Jurkat, Clone E6-1 (cell line): ENCODE measurements at regions not wholly inside any gene's neighbourhood (a gene's known extent, or its start where the extent isn't known, plus 50 kb on each side); places are given as distances from the start of the nearest gene placed in this dataset.
"Not testable (repeated sequence)": the region's sequence is repeated elsewhere in the genome, so short reads cannot be mapped to it uniquely, and the experiment has no call there.

Experiments
- DNase-seq: peaks from one replicate; pipeline ENCODE4 v3.0.0-alpha.2; 2011; ENCODE audit warnings: low read depth, low spot score
- H3K4me3 ChIP-seq: 2 replicates; pipeline ENCODE4 v1.5.1; 2011; ENCODE audit warnings: mild to moderate bottlenecking, low read length, control low read depth, moderate library complexity

DNA sequence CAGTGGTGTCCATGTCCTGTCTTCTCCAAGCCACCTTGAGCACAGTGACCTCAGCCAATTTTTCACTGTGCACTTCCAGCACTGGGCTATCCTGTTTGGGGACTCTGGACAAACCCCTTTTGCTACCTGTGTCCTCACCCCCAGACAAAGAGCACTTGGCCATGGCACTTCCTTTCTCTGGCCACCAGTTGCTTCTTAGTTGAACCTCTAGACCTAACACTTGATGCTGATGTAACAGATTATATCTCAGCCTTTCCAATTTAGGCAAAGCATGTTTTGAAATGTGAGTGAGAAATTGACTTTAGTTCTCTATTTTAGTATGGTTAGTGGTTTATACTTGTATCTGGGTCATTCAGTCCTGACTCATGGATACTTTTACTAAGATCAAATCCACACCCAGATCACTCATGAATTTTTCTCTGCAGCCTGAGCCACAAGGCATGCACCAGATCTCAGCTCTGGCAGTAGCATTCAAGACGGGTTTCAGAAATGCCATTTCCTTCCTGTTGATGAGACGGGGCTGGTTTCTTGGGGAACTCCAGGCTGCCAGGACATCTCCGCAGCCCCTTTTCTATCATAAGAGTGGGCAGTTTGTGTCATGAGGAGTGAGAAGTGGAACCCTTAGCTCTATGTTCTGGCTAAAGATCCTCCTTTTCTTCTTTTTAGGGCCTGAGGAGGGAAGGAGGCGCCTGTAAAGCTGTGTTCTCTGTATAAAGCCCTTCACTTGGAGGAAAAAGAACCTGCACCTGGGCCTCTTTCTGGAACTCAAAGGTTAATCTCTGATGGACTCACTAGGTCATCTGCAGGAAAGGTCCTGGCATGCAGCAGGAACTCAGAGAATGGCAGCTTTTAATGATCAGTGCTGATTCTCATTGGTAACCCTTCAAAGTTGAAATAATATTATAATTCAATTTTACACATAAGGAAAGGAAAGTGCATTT is 185.6 kb upstream of the TENM4 start:
- DNase-seq: no peak

DNA sequence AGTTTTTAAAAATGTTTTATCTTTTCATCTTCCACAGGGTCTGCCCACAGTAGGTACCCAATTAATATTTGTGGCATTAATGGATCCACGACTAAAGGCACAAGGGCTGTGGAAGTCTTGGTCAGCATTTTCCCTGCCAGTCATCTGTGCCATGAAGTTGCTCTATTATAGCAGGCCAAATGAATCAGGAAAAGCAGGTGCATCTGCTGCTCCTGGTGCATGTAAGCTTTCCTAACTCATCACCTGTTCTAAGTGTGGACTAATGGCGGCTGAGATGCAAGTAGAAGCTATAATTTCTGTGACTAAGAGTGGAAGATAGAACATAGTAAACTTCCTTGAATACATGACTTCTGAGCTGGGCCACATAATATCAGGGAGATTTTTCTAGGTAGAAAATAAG is 182.5 kb upstream of the TENM4 start:
- no peak for DNase-seq
- no peak overlapping the region for H3K4me3 ChIP-seq

More for the DNA sequence above, 185.6 kb upstream of the TENM4 start:
- no peak overlapping the region for H3K4me3 ChIP-seq

DNA sequence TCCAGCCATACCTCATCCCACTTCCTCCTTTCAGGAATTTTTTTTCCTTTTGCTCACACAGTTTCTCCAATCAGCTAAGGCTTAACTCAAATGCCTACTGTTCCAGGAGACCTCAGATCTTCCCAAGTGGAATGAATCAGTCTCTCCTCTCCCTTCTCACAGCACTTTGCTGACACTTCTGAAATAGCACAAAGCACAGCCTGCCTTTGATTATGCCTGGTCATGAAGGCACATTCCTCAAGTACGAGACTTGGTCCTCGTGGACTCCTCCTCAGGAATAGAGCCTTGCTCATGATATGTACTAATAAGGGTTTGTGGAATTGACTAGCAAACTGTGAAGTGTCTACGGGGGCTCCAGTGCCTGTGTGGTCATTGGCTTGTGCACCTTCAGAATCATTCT is 176.7 kb upstream of the TENM4 start:
- H3K4me3 ChIP-seq: no peak overlapping the region

DNA sequence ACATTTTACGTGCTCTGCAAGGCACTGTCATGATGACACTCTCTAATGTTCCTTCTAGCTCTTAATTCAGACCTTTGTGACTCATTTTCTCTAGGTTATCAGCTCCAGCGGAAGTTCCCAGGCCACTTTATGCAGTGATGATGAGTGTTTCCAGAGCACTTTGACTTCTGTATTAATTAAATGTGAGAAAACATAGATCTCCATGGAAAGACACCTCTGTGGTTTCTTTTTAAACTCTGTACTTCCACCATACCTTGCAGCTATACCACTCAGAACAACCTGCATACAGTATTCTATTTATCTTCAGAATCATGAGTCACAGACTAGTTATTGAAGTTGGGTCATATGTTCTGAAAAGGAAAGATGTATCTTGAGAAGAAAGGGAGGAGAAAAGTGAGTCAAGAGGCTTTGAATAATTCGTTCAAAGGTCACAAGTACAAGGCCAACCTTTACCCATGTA is 175.6 kb upstream of the TENM4 start:
- no peak overlapping the region for H3K4me3 ChIP-seq
- no peak for DNase-seq

More for the DNA sequence above, 176.7 kb upstream of the TENM4 start:
- DNase-seq: no peak

DNA sequence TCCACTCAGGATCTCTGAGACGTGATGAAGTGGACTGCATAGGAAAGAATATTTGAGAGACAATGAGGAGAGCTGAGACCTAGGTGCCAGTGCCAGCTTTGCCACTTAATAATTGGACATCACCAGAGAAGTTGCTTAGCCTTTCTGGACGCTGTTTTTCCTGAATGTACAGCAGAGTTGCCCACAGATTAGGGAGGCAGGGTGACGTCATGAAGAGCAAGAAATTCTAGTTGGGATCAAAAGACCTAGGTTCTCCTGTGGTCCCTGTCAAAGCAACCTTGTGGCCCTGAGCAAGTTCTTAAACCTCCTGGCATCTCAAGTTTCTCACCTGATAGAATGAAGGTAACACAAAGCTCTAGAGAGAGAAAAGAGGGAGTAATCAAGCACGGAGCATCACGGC is 174.6 kb upstream of the TENM4 start:
- H3K4me3 ChIP-seq: no peak overlapping the region
- no peak for DNase-seq

DNA sequence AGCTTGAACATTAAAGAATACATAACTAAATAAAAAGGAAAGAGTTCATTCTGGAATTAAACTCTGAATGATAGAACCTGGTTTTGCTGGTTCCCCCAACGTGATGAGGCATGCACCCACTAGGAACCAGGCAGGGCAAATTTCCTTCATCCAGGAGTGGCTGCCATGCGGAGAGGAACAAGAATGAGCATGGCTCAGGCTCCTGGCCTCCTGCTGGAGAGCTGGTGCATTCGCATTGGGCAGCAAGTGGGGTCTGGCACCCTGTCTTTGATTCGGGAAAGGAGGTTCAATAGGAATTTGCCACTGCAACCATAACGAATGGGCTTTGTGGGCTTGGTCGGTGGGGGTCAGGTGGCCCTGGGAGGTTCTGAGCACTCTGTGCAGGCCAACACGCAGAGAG is 169.8 kb upstream of the TENM4 start:
- no peak for DNase-seq
- H3K4me3 ChIP-seq: no peak overlapping the region

DNA sequence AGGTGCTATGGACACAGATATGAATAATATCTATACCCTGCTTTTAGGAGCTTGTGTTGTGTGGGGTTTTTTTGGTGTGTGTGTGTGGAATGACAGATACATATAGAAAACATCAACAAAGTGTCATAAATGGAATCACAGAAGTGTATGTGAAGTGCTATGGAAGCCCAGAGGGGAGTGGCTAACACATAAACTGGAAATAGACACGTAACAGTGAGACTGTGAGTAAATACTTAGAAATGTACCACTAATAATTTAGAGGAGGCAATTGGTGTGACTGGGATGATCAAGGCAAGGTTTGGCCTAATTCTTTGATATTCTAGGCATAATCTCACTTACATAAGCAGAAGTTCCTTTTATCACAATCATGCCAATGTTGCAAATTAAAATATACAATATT is 169.3 kb upstream of the TENM4 start:
- no peak overlapping the region for H3K4me3 ChIP-seq
- DNase-seq: no peak

DNA sequence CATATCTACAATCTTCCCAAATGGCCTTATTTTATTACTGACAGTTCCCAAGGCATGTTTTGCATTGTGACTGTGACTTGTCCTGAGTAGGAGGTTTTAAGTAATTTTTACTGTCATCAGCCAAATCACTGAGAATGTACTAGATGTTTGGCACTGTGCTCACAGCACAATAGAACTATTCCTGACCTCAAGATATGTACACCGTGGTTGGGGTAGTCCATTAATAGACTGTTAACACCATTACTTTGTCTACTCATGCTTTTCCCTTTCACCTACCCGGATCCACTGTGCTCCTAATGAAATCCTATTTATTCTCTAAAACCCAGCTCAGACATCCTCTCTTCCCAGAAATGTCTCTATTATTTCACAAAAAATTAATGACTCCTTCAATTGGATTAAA is 168.7 kb upstream of the TENM4 start:
- H3K4me3 ChIP-seq: no peak overlapping the region
- DNase-seq: no peak

DNA sequence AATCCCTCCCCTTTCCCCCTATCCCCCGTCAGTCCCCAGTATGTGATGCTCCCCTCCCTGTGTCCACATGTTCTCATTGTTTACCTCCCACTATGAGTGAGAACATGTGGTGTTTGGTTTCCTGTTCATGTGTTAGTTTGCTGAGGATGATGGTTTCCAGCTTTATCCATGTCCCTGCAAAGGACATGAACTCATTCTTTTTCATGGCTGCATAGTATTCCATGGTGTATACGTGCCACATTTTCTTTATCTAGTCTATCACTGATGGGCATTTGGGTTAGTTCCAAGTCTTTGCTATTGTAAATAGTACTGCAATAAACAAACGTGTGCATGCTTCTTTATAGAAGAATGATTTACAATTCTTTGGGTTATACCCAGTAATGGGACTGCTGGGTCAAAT is 165.6 kb upstream of the TENM4 start:
- DNase-seq, H3K4me3 ChIP-seq: not testable (repeated sequence)

DNA sequence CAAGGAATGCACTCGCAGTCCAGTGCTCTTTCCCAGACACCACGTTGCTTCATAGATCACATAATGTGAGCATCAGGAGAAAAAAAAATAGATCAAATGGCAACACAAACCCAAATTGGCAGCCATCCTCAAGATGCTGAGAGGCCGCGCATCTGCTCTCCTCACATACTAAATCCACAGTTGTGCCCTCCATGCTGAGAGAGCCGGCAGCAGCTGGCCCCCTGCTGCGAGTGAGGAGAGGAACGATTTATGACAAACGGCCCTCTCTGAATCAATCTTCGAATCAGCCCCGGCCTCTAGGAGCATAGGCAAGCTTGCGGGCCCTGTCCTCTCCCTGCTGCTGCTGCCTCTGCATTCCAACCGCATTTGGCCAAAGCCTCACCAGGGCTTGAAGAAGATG is 159.9 kb upstream of the TENM4 start:
- no peak overlapping the region for H3K4me3 ChIP-seq
- DNase-seq: no peak

DNA sequence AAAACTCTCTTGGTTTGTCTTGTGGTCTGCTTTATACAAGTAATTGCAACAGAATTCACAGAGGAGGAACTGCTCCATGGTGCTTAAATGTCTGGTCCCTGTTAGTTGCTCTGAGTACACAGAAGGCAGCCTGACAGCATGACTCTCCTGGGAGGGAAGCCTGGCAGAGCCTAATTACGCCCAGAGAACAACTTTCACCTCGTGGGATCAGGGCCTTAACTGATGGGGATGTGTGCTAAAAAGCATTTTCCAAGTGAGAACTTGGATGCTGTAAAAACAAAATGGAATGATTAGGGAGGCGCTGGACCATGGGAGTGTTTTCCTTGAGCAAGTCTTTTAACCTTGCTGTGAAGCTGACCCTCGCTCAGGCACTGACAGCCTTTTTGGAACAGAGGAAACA is 154.0 kb upstream of the TENM4 start:
- DNase-seq: no peak
- no peak overlapping the region for H3K4me3 ChIP-seq

DNA sequence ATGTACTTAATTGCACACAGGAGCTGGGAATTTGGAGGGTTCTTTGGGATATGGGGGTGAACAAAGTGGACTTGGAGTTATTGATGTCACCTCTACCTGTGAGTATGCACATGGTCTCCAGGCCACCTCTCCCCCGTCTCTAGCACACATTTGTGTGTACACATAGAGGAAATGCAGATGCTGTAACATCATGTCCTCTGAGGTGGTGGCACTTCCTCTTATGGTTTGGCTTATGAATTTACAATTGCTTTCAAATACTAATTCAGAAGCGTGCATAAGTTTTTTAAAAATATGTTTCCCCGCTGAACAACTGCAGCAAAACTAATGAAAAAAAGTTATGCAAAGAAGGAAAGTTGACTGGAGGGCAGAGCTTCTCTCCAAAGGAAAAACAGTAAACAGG is 152.0 kb upstream of the TENM4 start:
- DNase-seq: no peak
- H3K4me3 ChIP-seq: no peak overlapping the region

DNA sequence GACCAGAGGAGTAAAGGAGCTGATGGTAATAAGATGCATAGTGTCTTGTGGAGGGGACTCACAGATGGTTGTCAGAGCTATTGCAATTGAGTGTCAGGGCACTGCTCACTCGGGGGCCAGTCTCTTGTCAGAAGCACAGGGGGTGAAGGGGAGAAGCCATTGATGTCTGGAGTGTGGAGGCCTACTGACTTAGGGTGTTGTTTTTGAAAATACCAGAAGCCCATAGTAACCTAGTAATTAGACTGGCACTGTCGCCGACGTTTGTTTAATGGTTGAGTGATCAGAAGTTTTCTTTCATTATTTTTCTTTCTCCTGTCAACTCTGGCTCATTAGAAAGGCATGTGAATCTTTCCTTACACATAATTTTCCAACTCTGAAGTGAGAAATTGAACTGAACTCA is 151.6 kb upstream of the TENM4 start:
- DNase-seq: no peak
- H3K4me3 ChIP-seq: no peak overlapping the region

DNA sequence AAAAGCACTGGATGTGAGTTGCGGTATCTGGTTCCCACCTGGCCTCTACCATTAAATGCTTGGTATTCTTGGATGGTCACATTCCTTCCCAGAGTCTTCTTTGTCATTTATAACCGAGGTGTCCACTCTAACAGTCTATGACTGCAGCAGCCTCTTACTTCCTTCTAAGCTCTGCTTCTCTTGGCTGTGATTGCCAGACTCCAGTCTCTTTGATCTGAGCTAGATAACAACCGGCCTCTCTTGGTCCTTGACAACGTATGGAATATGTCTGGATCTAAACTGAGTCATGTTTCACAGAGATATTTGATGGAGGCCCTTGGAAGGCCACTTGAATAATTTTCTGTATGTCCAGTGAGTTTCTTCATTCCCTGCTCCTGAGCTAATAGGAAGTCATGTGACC is 141.6 kb upstream of the TENM4 start:
- DNase-seq: no peak
- H3K4me3 ChIP-seq: no peak overlapping the region

DNA sequence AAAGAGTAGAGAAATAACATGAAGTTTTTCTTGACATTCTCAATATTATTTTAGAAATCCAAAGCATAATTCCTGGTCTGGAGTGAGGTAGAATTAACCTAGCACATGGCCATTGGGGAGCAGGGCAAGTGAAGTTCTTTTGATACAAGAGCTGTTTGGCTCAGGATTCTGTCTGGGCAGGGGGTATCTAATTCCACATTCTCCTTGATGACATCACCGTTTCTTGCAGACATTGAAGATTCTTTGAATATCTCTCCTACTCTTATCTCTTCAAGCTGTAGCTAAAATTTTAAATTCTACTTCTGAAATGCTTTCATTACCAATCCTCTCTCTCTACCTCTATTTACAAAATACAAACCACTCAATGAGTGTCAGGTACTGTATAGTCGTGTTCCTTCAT is 138.2 kb upstream of the TENM4 start:
- no peak overlapping the region for H3K4me3 ChIP-seq
- DNase-seq: no peak

DNA sequence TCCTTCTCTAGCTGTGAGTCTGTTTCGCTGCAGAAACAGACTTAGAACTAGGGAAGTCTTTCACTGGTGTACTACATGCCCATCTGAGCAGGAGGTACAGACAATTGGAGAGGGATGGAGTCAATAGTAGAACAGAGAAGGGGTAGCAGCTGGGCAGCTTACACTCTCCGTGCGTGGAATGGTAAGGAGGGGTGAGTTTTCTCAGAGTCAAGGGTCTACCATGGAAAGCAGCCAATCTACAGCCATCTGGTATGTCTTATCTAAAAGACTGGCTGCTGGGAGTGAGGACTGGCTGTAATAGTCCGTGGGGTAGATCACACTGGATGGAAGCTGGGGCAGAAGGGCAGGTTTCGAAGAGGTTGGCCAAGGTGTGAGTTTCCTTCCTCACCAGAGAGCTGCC is 137.3 kb upstream of the TENM4 start:
- no peak overlapping the region for H3K4me3 ChIP-seq
- no peak for DNase-seq

DNA sequence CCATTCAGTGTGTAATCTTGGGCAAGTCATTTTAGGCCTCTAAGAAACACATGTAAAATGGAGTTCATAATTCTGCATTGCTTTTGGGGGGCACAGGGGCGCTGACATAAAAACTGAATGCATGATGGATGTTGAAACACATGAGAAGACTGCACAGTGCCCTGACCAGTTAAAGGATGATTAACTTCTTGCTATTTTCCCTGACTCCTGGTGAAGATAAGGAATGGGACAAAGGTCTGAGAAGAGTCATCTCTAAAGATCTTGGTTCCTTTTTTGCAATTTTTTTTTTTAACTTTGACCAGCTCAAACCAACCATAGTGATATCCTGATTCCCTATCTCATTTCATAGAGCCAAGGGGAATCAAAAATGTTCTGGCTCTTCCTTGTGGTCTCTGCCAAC is 134.9 kb upstream of the TENM4 start:
- no peak overlapping the region for H3K4me3 ChIP-seq
- no peak for DNase-seq

DNA sequence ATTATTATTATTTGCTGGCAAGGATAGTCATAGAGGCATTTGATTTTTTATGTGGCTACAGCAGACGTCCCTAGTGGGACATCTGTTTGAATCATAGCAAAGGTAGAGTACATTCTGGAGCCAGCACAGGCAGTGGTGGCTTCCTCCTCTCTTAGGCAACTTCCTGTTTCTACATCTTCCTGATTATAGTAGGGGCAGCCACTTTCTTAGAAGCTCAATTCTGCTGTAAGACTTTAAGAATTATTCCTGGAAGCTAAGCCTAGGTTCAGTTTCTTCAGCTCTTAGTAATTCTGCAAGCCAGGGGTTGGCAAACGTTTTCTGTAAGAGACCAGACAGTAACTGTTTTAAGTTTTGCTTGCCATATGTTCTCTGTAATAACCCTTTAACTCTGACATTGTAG is 129.3 kb upstream of the TENM4 start:
- DNase-seq: no peak
- H3K4me3 ChIP-seq: no peak overlapping the region

DNA sequence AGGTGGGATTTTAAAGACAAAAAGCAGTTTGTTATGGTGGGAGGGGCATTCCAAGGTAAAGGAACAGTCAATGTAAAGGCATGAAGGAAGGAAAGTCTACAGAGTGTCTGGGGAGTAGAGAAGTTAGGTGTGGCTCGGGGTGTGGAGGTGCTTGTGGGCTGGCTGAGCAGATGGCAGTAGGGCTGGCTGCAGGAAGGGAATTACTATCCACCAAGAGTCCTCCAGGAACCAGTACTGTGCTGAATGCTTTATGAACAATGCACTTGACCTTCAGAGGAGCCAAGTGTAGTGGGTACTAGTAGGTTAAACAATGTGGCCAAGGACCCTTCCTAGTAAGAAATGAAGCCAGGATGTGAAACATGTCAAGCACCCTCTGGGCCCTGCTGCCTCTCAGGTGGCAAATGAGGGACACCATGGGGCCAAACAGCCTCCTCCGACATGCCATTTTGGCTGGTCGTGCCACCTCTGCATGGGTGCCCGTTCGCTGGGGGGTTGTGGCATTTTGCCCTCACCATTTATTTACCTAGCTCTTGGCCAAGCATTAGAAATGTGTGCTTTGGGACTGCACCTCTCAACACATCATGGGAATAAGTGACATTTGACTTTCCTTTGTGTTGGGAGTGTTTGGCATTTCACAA is 123.6 kb upstream of the TENM4 start:
- H3K4me3 ChIP-seq: no peak overlapping the region
- no peak for DNase-seq

DNA sequence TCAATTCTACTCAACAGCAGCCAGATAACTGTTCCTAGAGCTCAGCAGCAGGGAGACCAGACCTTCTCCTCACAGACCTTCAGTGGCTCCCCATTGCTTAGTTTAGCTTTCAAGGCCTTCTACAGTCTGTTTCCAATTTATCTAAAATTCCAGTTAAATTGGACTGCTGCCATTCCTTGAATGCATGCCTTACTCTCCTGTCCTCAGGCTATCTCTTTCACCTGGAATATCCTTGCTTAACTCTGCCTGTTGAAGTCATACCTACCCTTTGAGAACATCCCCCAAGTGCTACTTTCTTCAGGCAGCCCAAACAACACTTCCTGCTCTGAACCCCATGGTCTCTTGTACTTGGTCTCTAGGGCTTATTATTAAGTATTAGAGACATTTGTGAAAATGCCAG is 120.7 kb upstream of the TENM4 start:
- no peak overlapping the region for H3K4me3 ChIP-seq
- DNase-seq: no peak

DNA sequence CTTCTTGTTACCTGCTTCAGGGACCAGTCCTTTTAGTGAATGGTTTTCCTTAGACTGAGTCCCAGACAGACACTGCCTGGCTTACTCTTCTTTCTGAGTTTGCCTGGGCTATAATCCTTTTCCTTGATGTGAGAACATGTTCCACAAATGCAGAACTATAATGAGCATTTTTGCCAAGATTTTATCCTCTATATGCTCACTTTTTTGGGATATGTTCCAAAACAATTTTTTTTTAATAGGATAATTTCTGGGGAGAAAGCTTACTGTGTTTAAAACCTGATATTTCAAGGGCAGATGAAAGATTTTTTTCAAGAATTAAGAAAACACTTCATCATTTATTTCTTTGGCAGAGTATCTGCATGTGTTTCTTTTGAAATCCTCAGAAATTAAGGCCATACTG is 110.0 kb upstream of the TENM4 start:
- H3K4me3 ChIP-seq: no peak overlapping the region
- DNase-seq: no peak
